Neural progenitor cell (in vitro differentiated cells): ENCODE measurements at regions not wholly inside any gene's neighbourhood (a gene's known extent, or its start where the extent isn't known, plus 50 kb on each side); places are given as distances from the start of the nearest gene placed in this dataset.

Experiments used
- EZH2 ChIP-seq: fragments of 200-600 bp; sonication (generic); IDR thresholded peaks from 2 replicates; pipeline ENCODE4 v1.6.1; 2017; ENCODE audit warnings: antibody characterized with exemption, mild to moderate bottlenecking, moderate library complexity
- TF ChIP-seq, protein P1 (sequence below): fragments of 200-600 bp; sonication (generic); IDR thresholded peaks from 2 replicates; pipeline ENCODE4 v1.5.1; 2017; ENCODE audit warnings: antibody characterized with exemption, mild to moderate bottlenecking

DNA sequence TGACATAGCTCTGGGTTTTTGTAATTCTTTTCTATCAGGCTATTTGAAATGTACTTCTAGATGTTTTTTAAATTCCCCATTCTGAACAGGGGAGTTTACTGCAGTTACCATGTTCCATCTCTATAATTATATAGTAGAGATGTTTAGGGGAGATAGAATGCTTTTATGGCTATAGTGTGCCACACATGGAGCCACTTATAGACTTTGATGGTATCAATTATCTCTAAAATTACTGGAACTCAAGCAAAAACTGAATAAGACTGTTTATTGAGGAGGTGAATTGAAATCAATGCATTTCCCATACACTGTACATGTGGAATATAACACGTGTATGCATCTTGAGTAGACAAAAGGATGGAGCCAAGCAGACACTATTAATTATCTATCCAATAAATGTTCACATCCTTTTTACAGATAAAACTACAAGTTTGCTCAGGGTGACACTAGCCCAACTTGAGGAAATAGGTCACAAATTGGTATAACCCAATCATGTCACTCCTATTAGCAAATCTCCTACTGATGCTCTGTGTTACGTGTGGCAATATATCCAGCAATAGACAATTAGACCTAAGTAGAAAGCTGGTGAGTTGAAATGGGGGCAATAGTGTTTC is 1882.6 kb downstream of the PCDH9 start:
- TF ChIP-seq, protein P1, sequence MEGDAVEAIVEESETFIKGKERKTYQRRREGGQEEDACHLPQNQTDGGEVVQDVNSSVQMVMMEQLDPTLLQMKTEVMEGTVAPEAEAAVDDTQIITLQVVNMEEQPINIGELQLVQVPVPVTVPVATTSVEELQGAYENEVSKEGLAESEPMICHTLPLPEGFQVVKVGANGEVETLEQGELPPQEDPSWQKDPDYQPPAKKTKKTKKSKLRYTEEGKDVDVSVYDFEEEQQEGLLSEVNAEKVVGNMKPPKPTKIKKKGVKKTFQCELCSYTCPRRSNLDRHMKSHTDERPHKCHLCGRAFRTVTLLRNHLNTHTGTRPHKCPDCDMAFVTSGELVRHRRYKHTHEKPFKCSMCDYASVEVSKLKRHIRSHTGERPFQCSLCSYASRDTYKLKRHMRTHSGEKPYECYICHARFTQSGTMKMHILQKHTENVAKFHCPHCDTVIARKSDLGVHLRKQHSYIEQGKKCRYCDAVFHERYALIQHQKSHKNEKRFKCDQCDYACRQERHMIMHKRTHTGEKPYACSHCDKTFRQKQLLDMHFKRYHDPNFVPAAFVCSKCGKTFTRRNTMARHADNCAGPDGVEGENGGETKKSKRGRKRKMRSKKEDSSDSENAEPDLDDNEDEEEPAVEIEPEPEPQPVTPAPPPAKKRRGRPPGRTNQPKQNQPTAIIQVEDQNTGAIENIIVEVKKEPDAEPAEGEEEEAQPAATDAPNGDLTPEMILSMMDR = no peak
- TF ChIP-seq EZH2 = no peak
